RWPE1 (cell line): ENCODE measurements at regions not wholly inside any gene's neighbourhood (a gene's known extent, or its start where the extent isn't known, plus 50 kb on each side); places are given as distances from the start of the nearest gene placed in this dataset.

ENCODE experiments used
- CTCF ChIA-PET: fragments of 350-600 bp; sonication (Branson Sonifier 250); formaldehyde crosslinking; extraction: SDS; loops from one replicate; lab custom pipeline; 2021; lab: Yijun Ruan, JAX
- POLR2A ChIA-PET: fragments of 400-600 bp; formaldehyde crosslinking; extraction: SDS; loops from one replicate; lab custom pipeline; 2020; ENCODE audit warnings: antibody characterized with exemption; ENCODE audit not compliant: low non-redundant PET; lab: Yijun Ruan, JAX
- DNase-seq: peaks from one replicate; pipeline ENCODE4 v3.0.0; 2012; ENCODE audit warnings: low spot score
- H3K27ac ChIP-seq: fragments of 450-650 bp; 2 replicates; pipeline ENCODE4 v1.5.1; 2017
- TF ChIP-seq, protein P1 (sequence below): fragments of 450-650 bp; conservative IDR thresholded peaks from 2 replicates; pipeline ENCODE4 v1.5.1; 2017; ENCODE audit warnings: low read depth, mild to moderate bottlenecking

DNA sequence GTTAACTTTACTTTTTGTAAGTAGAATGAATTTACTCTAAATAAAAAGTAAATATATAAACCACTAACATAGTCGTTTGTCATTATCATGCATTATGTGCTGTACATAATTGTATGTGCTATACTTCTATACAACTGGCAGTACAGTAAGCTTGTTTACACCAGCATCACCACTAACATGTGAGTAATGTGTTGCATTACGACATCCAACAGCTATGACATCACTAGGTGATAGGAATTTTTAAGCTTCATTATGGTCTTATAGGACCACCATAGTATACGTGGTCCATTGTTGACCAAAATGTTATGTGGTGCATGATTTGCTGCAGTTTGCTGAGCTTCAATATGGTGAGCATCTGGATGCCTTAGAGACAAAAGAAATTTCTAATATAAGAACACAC, 819.1 kb upstream of the GRAMD2B start:
- ChIA-PET POLR2A (no interaction called here), CTCF (no interaction called here)
- TF ChIP-seq, protein P1, sequence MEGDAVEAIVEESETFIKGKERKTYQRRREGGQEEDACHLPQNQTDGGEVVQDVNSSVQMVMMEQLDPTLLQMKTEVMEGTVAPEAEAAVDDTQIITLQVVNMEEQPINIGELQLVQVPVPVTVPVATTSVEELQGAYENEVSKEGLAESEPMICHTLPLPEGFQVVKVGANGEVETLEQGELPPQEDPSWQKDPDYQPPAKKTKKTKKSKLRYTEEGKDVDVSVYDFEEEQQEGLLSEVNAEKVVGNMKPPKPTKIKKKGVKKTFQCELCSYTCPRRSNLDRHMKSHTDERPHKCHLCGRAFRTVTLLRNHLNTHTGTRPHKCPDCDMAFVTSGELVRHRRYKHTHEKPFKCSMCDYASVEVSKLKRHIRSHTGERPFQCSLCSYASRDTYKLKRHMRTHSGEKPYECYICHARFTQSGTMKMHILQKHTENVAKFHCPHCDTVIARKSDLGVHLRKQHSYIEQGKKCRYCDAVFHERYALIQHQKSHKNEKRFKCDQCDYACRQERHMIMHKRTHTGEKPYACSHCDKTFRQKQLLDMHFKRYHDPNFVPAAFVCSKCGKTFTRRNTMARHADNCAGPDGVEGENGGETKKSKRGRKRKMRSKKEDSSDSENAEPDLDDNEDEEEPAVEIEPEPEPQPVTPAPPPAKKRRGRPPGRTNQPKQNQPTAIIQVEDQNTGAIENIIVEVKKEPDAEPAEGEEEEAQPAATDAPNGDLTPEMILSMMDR = no peak
- no peak overlapping the region for H3K27ac ChIP-seq
- no peak for DNase-seq

DNA sequence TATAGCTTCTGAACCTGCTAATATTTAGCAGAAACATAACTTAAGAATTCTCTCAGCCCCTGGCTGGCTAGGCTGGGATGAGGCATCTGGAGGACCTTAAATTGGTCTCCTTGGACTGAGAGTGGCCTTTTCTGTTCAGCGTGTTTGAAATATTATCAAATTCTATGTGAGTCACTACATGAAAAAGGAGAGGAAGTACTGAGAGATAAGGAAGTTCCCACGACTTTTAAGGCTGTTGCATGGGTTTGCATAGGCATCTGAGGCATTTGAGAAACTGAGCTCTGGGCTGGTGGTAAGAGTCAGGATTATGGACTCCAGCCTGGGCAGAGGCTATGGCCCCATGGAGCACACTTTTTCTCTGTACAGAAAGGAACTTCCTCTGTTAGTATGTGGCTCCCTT, 816.2 kb upstream of the GRAMD2B start:
- TF ChIP-seq, protein P1 = no peak
- POLR2A ChIA-PET = no interaction called here
- CTCF ChIA-PET = no interaction called here
- DNase-seq = no peak
- no peak overlapping the region for H3K27ac ChIP-seq

DNA sequence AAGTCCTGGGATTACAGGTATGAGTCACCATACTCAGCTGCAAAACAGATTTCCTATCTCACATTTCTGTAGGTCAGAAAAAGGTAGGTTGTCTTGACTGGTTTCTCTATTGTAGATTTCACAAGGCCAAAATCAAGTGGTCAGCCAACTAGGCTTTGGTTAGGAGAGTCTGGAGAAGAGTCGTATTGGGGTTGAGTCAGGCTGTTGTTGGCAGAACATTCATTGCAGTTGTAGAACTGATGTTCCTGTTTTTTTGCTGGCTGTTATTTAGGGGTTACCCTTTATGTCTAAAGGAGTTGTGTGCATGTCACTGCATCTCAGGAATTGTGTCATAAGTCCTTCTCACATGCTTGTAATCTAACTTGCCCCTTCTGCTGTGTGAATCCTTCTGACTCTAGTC, 814.2 kb upstream of the GRAMD2B start:
- H3K27ac ChIP-seq = no peak overlapping the region
- CTCF ChIA-PET = no interaction called here
- POLR2A ChIA-PET = no interaction called here
- DNase-seq = no peak
- TF ChIP-seq, protein P1 = no peak

- no peak overlapping the region for H3K27ac ChIP-seq
- TF ChIP-seq, protein P1 = no peak
- DNase-seq = no peak
- ChIA-PET POLR2A (no interaction called here), CTCF (interaction anchor here (0.6 kb wide), 1 partner anchor 505 kb away, joined by 3 read pairs; no protein-coding TSS in a partner anchor)
Observed at GRCh38 chr5:125610892-125611291, 812.3 kb upstream of the GRAMD2B start.

DNA sequence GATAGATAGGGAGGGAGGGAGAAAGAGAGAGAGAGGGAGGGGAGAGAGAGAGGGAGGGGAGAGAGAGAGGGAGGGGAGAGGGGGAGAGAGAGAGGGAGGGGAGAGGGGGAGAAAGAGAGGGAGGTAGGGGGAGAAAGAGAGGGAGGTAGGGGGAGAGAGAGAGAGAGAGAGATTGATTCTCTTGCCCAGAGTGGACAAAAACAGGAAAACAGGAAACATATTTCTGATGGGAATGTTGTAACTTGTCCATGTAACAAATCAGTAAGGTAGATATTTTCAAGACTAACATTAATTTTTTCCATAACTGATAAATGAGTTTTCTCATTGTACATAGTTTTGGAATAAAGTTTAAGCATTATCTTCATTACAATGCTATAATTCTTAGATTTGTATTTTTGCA, 811.7 kb upstream of the GRAMD2B start:
- ChIA-PET POLR2A (no interaction called here), CTCF (no interaction called here)
- no peak for DNase-seq
- TF ChIP-seq, protein P1 = no peak
- no peak overlapping the region for H3K27ac ChIP-seq

DNA sequence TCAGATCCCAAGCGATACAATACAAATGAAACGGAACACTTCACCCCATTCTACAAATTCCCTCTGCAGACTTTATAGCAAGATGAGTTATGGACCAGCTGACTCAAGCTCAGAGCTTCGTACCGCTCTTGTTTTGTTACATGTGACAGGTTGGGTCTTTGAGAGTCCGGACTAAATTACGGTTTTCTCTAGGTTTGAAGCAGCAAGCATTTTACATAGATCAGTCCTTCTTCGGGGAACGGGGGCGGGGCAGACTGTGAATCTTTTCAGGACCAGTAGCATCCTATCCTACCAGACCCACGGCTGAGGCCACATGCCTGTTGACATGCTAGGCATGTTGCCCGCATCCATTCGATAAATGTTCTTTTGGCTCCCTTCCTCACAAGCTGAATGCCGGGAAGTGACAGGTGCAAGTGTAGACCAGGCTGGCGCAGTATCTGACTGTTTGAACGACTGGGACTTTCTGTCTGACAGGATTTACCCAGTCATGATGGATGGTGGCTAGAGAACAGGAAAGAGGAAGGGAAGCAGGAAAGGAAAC, 811.0 kb upstream of the GRAMD2B start:
- H3K27ac ChIP-seq = no peak overlapping the region
- CTCF ChIA-PET = interaction anchor here (0.7 kb wide), 1 partner anchor 687 kb away, joined by 3 read pairs; no protein-coding TSS in a partner anchor
- DNase-seq = no peak
- POLR2A ChIA-PET = no interaction called here
- TF ChIP-seq, protein P1 = no peak
